Calu3 (cell line): ENCODE measurements at regions not wholly inside any gene's neighbourhood (a gene's known extent, or its start where the extent isn't known, plus 50 kb on each side); places are given as distances from the start of the nearest gene placed in this dataset.

Experiments used
- BruUV-seq: library from RNA; stranded (reverse); fragments of 400-500 nt; replicated peaks from 2 replicates; lab custom pipeline; 2021; lab: Mats Ljungman, UMichigan
- CTCF ChIA-PET: fragments of 300-600 bp; sonication (Branson Sonifier 250); formaldehyde crosslinking; loops from one replicate; lab custom pipeline; 2022; ENCODE audit warnings: antibody characterized with exemption; lab: Charles Lee
- DNase-seq: peaks from one replicate; pipeline ENCODE4 v3.0.0; 2022
- H3K27ac Mint-ChIP-seq: one replicate; pipeline ENCODE4 v1.8.0; 2022; ENCODE audit warnings: mixed read lengths; ENCODE audit not compliant: unreplicated experiment
- H3K27me3 Mint-ChIP-seq: one replicate; pipeline ENCODE4 v1.8.0; 2022; ENCODE audit warnings: mixed read lengths; ENCODE audit not compliant: unreplicated experiment
- H3K36me3 Mint-ChIP-seq: one replicate; pipeline ENCODE4 v1.8.0; 2022; ENCODE audit warnings: mild to moderate bottlenecking, moderate library complexity, mixed read lengths; ENCODE audit not compliant: insufficient read depth, unreplicated experiment
- H3K4me1 Mint-ChIP-seq: one replicate; pipeline ENCODE4 v1.8.0; 2022; ENCODE audit warnings: mild to moderate bottlenecking, low read depth, mixed read lengths; ENCODE audit not compliant: unreplicated experiment
- H3K4me3 Mint-ChIP-seq: one replicate; pipeline ENCODE4 v1.8.0; 2022; ENCODE audit warnings: mild to moderate bottlenecking, low read depth, moderate library complexity, mixed read lengths; ENCODE audit not compliant: unreplicated experiment
- H3K9me3 Mint-ChIP-seq: one replicate; pipeline ENCODE4 v1.8.0; 2022; ENCODE audit warnings: low read depth, mixed read lengths; ENCODE audit not compliant: unreplicated experiment
- intact Hi-C: fragments of 100-400 bp; cut with micrococcal nuclease; formaldehyde crosslinking; loops from one replicate; pipeline ENCODE4 v1.10.0; 2022; ENCODE audit not compliant: unreplicated experiment
- TF ChIP-seq, protein P1 (sequence below): fragments of 200-600 bp; IDR thresholded peaks from one replicate; pipeline ENCODE4 v1.8.0; 2022; ENCODE audit warnings: antibody characterized with exemption; ENCODE audit not compliant: unreplicated experiment

DNA sequence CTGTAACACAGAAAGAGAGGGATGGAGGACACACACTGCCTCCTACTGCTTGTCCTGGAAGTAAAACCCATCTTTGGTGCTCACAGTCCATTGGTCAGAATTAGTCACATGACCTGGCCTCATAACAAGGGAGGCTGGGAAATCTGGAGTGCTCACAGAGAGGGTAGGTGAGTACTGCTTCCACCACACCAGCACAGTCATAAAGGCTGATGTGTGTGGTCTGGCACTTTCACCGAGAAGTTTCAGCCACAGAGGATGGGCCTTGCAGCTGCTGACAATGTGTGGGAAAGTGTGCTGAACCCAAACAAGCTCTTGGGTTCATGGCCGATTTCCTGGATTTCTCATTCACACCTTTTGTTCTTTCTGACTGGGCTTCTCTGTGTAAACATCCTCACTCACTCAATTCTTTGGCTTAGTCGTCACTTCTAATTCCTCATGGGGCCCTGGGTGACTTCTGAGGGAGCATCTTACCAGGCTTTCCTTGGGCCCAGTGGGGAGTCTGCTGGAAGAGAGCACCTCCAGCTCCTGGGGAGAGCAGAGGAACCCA, 100.7 kb downstream of the ASB7 start:
- CTCF ChIA-PET: no interaction called here
- Mint-ChIP-seq H3K27me3 (no peaks in the 10 kb centered on the region), H3K36me3 (no peaks in the 10 kb centered on the region), H3K27ac (peak overlapping the region; percentile 3), H3K4me1 (peaks cover 9% of the 10 kb centered on the region), H3K9me3 (no peaks in the 10 kb centered on the region), H3K4me3 (no peak overlapping the region)
- BruUV-seq: no TSS peak
- intact Hi-C loops: no loop called here
- DNase-seq: no peak
- TF ChIP-seq, protein P1, sequence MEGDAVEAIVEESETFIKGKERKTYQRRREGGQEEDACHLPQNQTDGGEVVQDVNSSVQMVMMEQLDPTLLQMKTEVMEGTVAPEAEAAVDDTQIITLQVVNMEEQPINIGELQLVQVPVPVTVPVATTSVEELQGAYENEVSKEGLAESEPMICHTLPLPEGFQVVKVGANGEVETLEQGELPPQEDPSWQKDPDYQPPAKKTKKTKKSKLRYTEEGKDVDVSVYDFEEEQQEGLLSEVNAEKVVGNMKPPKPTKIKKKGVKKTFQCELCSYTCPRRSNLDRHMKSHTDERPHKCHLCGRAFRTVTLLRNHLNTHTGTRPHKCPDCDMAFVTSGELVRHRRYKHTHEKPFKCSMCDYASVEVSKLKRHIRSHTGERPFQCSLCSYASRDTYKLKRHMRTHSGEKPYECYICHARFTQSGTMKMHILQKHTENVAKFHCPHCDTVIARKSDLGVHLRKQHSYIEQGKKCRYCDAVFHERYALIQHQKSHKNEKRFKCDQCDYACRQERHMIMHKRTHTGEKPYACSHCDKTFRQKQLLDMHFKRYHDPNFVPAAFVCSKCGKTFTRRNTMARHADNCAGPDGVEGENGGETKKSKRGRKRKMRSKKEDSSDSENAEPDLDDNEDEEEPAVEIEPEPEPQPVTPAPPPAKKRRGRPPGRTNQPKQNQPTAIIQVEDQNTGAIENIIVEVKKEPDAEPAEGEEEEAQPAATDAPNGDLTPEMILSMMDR: no peak

DNA sequence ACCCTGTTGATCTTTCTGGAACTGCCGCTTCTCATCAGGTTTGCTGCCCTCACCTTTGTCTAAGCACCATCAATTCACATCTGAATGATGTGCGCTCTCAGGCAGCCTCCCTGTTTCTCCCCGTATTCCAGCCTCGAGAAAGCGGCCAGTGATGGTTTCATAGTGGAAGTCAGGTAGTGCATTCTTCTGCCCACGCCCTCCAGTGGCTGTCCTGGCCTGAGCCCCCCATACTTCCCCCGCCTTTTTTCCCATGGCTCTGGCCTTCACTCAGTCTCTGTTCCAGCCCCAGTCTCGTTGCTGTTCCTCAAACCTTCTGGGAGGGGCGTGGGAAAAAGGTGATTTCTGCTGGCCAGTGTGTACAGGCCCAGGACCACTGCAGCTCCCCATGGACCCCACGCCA, 101.3 kb downstream of the ASB7 start:
- peak overlapping the region; percentile 3 for H3K27ac Mint-ChIP-seq
- intact Hi-C loops: no loop called here
- no peaks in the 10 kb centered on the region for H3K27me3 Mint-ChIP-seq
- CTCF ChIA-PET: no interaction called here
- peaks cover 3% of the 10 kb centered on the region for H3K36me3 Mint-ChIP-seq
- H3K4me3 Mint-ChIP-seq: no peak overlapping the region
- BruUV-seq: no TSS peak
- no peak for DNase-seq
- peaks cover 12% of the 10 kb centered on the region for H3K4me1 Mint-ChIP-seq
- peaks cover 3% of the 10 kb centered on the region for H3K9me3 Mint-ChIP-seq
- TF ChIP-seq, protein P1: no peak

DNA sequence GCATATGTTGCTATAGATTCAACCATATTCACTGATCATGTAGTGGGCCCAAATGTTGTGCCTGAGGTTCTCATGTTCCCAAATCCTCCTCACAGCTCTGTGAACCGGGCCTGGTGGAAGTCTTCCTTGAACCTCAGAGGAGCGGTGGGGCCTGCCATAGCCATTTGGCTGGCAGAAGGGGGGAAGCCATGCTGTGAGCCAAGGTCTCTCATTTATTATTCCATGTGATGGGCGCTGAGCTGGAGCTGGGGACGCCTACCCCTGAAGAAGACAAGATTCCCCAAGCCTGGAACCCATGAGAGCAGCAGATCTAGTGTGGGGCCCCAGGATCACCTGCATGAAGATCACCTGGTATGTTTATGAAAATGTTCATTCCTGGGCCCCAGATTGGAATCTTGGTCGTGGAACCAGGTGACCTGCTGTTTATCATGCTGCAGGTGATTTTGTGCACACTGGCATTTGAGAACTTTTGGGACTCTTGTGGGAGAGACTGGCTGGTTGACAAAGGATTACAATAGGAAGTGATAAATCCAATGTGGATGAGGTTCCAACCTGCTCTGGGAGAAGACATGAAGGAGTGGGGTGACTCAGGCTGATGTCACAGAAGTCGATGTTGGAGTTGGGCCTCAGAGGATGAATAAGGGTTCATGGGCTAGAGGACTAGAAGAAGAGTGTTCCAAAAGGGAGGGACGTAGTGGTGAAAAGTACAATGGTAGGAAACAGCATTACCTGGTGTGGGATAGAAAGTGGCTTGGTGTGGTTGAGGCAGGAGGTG, 102.1 kb downstream of the ASB7 start:
- TF ChIP-seq, protein P1: no peak
- no peak for DNase-seq
- Mint-ChIP-seq H3K4me3 (no peak overlapping the region), H3K27ac (peak overlapping the region; percentile 3), H3K9me3 (peaks cover 6% of the 10 kb centered on the region), H3K27me3 (no peaks in the 10 kb centered on the region), H3K4me1 (peaks cover 16% of the 10 kb centered on the region), H3K36me3 (peaks cover 10% of the 10 kb centered on the region)
- CTCF ChIA-PET: no interaction called here
- intact Hi-C loops: no loop called here
- BruUV-seq: no TSS peak

DNA sequence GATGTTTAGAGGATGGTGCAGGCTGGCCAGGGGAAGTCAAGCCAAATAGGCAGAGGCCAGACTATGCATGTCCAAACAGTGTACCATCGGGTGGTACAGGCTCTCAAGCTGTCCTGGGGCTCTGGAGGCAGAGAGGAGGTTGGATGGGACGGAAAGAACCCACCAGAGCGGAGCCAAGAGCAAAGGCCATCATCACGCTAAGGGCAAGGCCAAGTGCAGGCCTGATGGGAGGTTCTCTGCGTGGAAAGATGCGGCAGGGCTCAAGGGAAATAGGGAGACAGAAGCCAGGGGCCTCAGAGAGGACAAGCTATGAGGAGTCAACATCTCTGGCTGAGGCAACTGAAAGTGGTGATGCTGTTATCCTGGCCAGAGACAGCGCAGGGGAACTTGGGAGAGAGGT, 102.7 kb downstream of the ASB7 start:
- intact Hi-C loops: no loop called here
- CTCF ChIA-PET: interaction anchor here (0.5 to 0.6 kb wide), 2 partner anchors 171 to 1065 kb away, joined by 3 read pairs; no protein-coding TSS in a partner anchor
- Mint-ChIP-seq H3K4me1 (peaks cover 16% of the 10 kb centered on the region), H3K9me3 (peaks cover 12% of the 10 kb centered on the region), H3K36me3 (peaks cover 12% of the 10 kb centered on the region), H3K27me3 (no peaks in the 10 kb centered on the region), H3K27ac (peak overlapping the region; percentile 3), H3K4me3 (no peak overlapping the region)
- TF ChIP-seq, protein P1: no peak
- no peak for DNase-seq
- no TSS peak for BruUV-seq
